ENCODE measurements at regions not wholly inside any gene's neighbourhood (a gene's known extent, or its start where the extent isn't known, plus 50 kb on each side); places are given as distances from the start of the nearest gene placed in this dataset.
"Not testable (repeated sequence)": the region's sequence is repeated elsewhere in the genome, so short reads cannot be mapped to it uniquely, and the experiment has no call there.

DNA sequence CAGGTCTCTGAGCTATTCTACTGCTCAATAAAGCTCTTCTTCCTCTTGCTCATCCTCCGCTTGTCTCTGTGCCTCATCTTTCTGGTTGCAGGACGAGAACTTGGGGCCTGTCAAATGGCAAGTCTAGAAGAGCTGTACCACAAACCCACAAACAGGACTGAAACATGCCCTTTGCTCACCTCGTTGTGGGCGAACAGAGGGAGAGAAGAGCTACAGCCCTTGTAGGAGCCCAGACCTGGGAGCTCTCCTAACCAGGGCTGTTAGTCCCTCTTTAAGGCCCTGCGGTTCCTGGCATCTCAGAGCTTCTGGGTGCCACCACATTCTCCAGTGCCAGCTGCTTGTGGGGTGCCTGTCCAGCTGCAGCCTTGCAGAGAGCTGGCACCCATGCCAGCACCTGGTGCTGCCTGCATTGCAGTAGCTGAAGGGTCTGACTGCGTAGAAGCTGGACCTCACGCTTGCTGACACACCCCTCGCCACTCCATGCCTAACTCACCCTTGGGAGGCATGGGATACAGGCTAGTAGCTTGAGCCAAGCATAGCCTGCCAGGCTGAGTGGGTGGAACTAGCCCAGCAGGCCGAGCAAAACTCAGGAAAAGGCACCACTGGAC lies 313.4 kb downstream of the ANKRD30B start:
- not testable (repeated sequence) for TF ChIP-seq NFE2L2 (IDR thresholded peaks at IDR 0.05; ENCODE audit: low read depth, low read length); POLR2A (IDR thresholded peaks at IDR 0.05; ENCODE audit: low read depth, low read length); CTCF (conservative IDR thresholded peaks at IDR 0.05; ENCODE audit: low read depth, low read length); RAD21 (IDR thresholded peaks at IDR 0.05; ENCODE audit: low read length)
- TF ChIP-seq, protein P1, sequence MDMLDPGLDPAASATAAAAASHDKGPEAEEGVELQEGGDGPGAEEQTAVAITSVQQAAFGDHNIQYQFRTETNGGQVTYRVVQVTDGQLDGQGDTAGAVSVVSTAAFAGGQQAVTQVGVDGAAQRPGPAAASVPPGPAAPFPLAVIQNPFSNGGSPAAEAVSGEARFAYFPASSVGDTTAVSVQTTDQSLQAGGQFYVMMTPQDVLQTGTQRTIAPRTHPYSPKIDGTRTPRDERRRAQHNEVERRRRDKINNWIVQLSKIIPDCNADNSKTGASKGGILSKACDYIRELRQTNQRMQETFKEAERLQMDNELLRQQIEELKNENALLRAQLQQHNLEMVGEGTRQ (IDR thresholded peaks at IDR 0.05; ENCODE audit: low read depth, low read length): not testable (repeated sequence)
